SU-DHL-6 (cell line): ENCODE measurements at regions not wholly inside any gene's neighbourhood (a gene's known extent, or its start where the extent isn't known, plus 50 kb on each side); places are given as distances from the start of the nearest gene placed in this dataset.

ENCODE experiments used
- H2AFZ ChIP-seq: fragments of 200-600 bp; sonication (generic); 2 replicates; pipeline ENCODE4 v1.6.1; 2014; ENCODE audit warnings: low read depth, mild to moderate bottlenecking, moderate library complexity, mixed read lengths, antibody characterized with exemption, low read length; ENCODE audit not compliant: severe bottlenecking
- H3F3A ChIP-seq: fragments of 200-600 bp; shearing (Covaris generic); 2 replicates; pipeline ENCODE4 v1.6.0; 2016; ENCODE audit warnings: antibody characterized with exemption, mild to moderate bottlenecking; ENCODE audit not compliant: insufficient read depth
- H3K27ac ChIP-seq: fragments of 200-600 bp; sonication (generic); 2 replicates; pipeline ENCODE4 v1.5.1; 2016; ENCODE audit warnings: low read depth, mild to moderate bottlenecking, low read length, moderate library complexity, mixed read lengths
- H3K27me3 ChIP-seq: fragments of 200-600 bp; sonication (generic), shearing (Covaris generic); 2 replicates; pipeline ENCODE4 v1.6.0; 2014; ENCODE audit warnings: mild to moderate bottlenecking, low read length
- H3K36me3 ChIP-seq: fragments of 200-600 bp; sonication (generic); 2 replicates; pipeline ENCODE4 v1.6.1; 2014; ENCODE audit warnings: mild to moderate bottlenecking, low read length, mixed read lengths
- H3K4me2 ChIP-seq: fragments of 300-600, 200-600 bp; shearing (Covaris generic), sonication (generic); 2 replicates; pipeline ENCODE4 v1.6.0; 2014; ENCODE audit warnings: low read length, low read depth, mild to moderate bottlenecking; ENCODE audit not compliant: poor library complexity, severe bottlenecking
- H3K4me3 ChIP-seq: fragments of 200-600 bp; sonication (generic); 2 replicates; pipeline ENCODE4 v1.5.1; 2014; ENCODE audit warnings: antibody characterized with exemption, low read length, mild to moderate bottlenecking, mixed read lengths; ENCODE audit not compliant: insufficient read depth, poor library complexity, severe bottlenecking
- H3K79me2 ChIP-seq: fragments of 200-600 bp; sonication (generic); 2 replicates; pipeline ENCODE4 v1.6.1; 2014; ENCODE audit warnings: mild to moderate bottlenecking, low read length, moderate library complexity; ENCODE audit not compliant: insufficient read depth
- H3K9ac ChIP-seq: fragments of 200-600 bp; sonication (generic); 2 replicates; pipeline ENCODE4 v1.7.0; 2014; ENCODE audit warnings: mild to moderate bottlenecking, low read length
- H3K9me2 ChIP-seq: fragments of 200-600 bp; sonication (generic); replicated peaks from 2 replicates; pipeline ENCODE4 v1.6.1; 2014; ENCODE audit warnings: low read length; ENCODE audit not compliant: insufficient read depth
- H3K9me3 ChIP-seq: fragments of 200-600 bp; sonication (generic); 2 replicates; pipeline ENCODE4 v1.6.1; 2014; ENCODE audit warnings: low read length, mixed read lengths; ENCODE audit not compliant: insufficient read depth
- H4K20me1 ChIP-seq: fragments of 200-600 bp; sonication (generic); 2 replicates; pipeline ENCODE4 v1.6.1; 2014; ENCODE audit warnings: low read depth, mild to moderate bottlenecking, antibody characterized with exemption, low read length, moderate library complexity, mixed read lengths
- CTCF ChIP-seq: fragments of 200-600 bp; sonication (generic); IDR thresholded peaks from one replicate; pipeline ENCODE4 v1.5.1; 2017; ENCODE audit warnings: antibody characterized with exemption, mild to moderate bottlenecking, low read length, moderate library complexity; ENCODE audit not compliant: insufficient read depth, poor library complexity, severe bottlenecking
- EZH2phosphoT487 ChIP-seq: fragments of 200-600 bp; sonication (generic), shearing (Covaris generic); conservative IDR thresholded peaks from 2 replicates; pipeline ENCODE4 v1.6.1; 2018; ENCODE audit warnings: mild to moderate bottlenecking, antibody characterized with exemption, low read length, moderate library complexity, mixed read lengths

- Histone ChIP-seq H2AFZ (no peak overlapping the region), H3K9ac (no peak overlapping the region), H3K27me3 (no peaks in the 10 kb centered on the region), H3F3A (no peaks in the 10 kb centered on the region), H3K9me2 (no peaks in the 10 kb centered on the region), H3K4me3 (no peak overlapping the region), H3K9me3 (no peaks in the 10 kb centered on the region), H3K36me3 (no peaks in the 10 kb centered on the region), H3K27ac (no peak overlapping the region), H3K79me2 (no peaks in the 10 kb centered on the region), H3K4me2 (no peak overlapping the region), H4K20me1 (no peaks in the 10 kb centered on the region)
- no peak for TF ChIP-seq CTCF
- no peak for TF ChIP-seq EZH2phosphoT487
Observed at GRCh38 chr11:87384078-87384729, 346.5 kb downstream of the TMEM135 start.

DNA sequence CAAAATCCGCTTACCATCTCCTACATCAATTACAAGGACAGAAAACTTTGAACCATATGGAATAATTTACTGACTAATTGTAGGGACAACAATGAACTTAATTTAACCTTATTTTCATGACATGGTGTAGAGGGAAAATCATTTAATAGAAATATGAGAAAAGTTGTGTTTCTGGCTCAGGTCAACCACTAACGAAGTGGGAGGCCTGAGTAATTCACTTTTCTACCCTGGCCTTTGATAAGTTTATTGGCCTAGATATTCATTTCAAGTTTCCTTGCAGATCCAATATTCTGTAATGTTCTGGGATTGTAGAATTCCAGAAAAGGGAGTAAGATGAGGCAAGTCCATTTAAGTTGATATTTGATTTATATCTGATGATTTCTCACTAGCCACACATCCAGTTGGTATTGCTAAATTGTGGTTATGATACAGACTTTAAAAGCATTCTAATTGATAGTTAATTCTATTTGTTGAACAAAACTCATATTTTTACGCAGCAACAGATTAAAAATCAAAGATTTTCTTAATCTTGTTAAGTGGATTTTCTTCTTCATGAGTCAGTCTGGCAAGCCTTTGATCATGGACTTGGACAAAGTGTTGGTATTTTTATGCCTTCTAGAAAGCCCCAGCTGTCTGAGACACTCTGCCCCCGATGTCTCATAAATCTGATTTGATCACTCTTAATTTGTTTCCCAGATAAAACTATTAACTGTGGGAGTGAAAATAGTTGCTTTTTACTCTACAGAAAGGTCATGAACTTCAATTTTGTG lies 336.5 kb downstream of the TMEM135 start:
- Histone ChIP-seq H3K4me2 (no peak overlapping the region), H3K79me2 (no peaks in the 10 kb centered on the region)
- TF ChIP-seq CTCF (no peak), EZH2phosphoT487 (no peak)

More for the DNA sequence above, 336.5 kb downstream of the TMEM135 start:
- Histone ChIP-seq H2AFZ (no peak overlapping the region), H3K27me3 (no peaks in the 10 kb centered on the region), H4K20me1 (no peaks in the 10 kb centered on the region), H3K9me2 (no peaks in the 10 kb centered on the region), H3F3A (no peaks in the 10 kb centered on the region), H3K9ac (no peak overlapping the region), H3K9me3 (no peaks in the 10 kb centered on the region), H3K27ac (no peak overlapping the region), H3K4me3 (no peak overlapping the region), H3K36me3 (no peaks in the 10 kb centered on the region)
